PC-9 (cell line): ENCODE measurements at regions not wholly inside any gene's neighbourhood (a gene's known extent, or its start where the extent isn't known, plus 50 kb on each side); places are given as distances from the start of the nearest gene placed in this dataset.

ENCODE experiments used
- BruUV-seq: library from RNA; stranded (reverse); fragments of 400-500 nt; replicated peaks from 2 replicates; lab custom pipeline; 2021; lab: Mats Ljungman, UMichigan
- CTCF ChIA-PET: fragments of 300-600 bp; sonication (Branson Sonifier 250); formaldehyde crosslinking; loops from one replicate; lab custom pipeline; 2022; ENCODE audit warnings: antibody characterized with exemption; lab: Charles Lee
- POLR2A ChIA-PET: fragments of 300-600 bp; sonication (Branson Sonifier 250); formaldehyde crosslinking; loops from one replicate; lab custom pipeline; 2022; ENCODE audit warnings: antibody characterized with exemption; ENCODE audit not compliant: unreplicated experiment; lab: Charles Lee
- DNase-seq, 2 experiments: peaks; one replicate each; pipeline versions ENCODE4 v3.0.0 to v3.0.0-alpha.2; 2015 to 2022; ENCODE audit warnings: mixed read lengths in 1 of 2
- H2AFZ ChIP-seq: fragments of 200-600 bp; sonication (generic); 2 replicates; pipeline ENCODE4 v1.8.1; 2017; ENCODE audit warnings: antibody characterized with exemption
- H3F3A ChIP-seq: fragments of 200-600 bp; sonication (generic); 2 replicates; pipeline ENCODE4 v1.8.1; 2017; ENCODE audit warnings: antibody characterized with exemption, mild to moderate bottlenecking, low read depth; ENCODE audit not compliant: insufficient read depth
- H3K27ac ChIP-seq: fragments of 200-600 bp; sonication (generic); 2 replicates; pipeline ENCODE4 v1.6.1; 2016; ENCODE audit warnings: mixed run types
- H3K27me3 ChIP-seq: fragments of 200-600 bp; sonication (generic); 2 replicates; pipeline ENCODE4 v1.6.1; 2016; ENCODE audit warnings: low read depth, mixed run types; ENCODE audit not compliant: insufficient read depth
- H3K36me3 ChIP-seq: fragments of 200-600 bp; sonication (generic); 2 replicates; pipeline ENCODE4 v1.6.1; 2016; ENCODE audit warnings: low read depth, mixed run types
- H3K4me1 ChIP-seq: fragments of 200-600 bp; sonication (generic); replicated peaks from 2 replicates; pipeline ENCODE4 v1.6.1; 2016; ENCODE audit warnings: mixed run types; ENCODE audit not compliant: insufficient read depth
- H3K4me2 ChIP-seq: fragments of 200-600 bp; sonication (generic); 2 replicates; pipeline ENCODE4 v1.6.1; 2017; ENCODE audit warnings: mixed run types
- H3K4me3 ChIP-seq: fragments of 200-600 bp; sonication (generic); 2 replicates; pipeline ENCODE4 v1.6.1; 2016; ENCODE audit warnings: mixed run types
- H3K79me2 ChIP-seq: fragments of 200-600 bp; sonication (generic); 2 replicates; pipeline ENCODE4 v1.6.1; 2017; ENCODE audit warnings: low read depth, mixed run types
- H3K9me2 ChIP-seq: fragments of 200-600 bp; sonication (generic); 2 replicates; pipeline ENCODE4 v1.8.1; 2017; ENCODE audit warnings: mild to moderate bottlenecking; ENCODE audit not compliant: insufficient read depth
- H3K9me3 ChIP-seq: fragments of 200-600 bp; sonication (generic); 2 replicates; pipeline ENCODE4 v1.8.1; 2016; ENCODE audit warnings: low read depth; ENCODE audit not compliant: insufficient read depth
- H4K20me1 ChIP-seq: fragments of 200-600 bp; sonication (generic); 2 replicates; pipeline ENCODE4 v1.8.1; 2017; ENCODE audit not compliant: insufficient read depth
- CTCF ChIP-seq: fragments of 200-600 bp; sonication (generic); conservative IDR thresholded peaks from 2 replicates; pipeline ENCODE4 v1.6.1; 2017; ENCODE audit warnings: mixed run types, antibody characterized with exemption, mild to moderate bottlenecking, moderate library complexity
- EZH2 ChIP-seq: fragments of 200-600 bp; sonication (generic); IDR thresholded peaks from 2 replicates; pipeline ENCODE4 v1.8.0; 2017; ENCODE audit warnings: antibody characterized with exemption, low read depth
- intact Hi-C: fragments of 100-400 bp; cut with micrococcal nuclease; formaldehyde crosslinking; loops from one replicate; pipeline ENCODE4 v1.10.0; 2022; ENCODE audit not compliant: unreplicated experiment

- Histone ChIP-seq H3K27ac (no peak overlapping the region), H3K27me3 (no peaks in the 10 kb centered on the region), H3K36me3 (no peaks in the 10 kb centered on the region), H4K20me1 (no peaks in the 10 kb centered on the region), H3K4me2 (no peak overlapping the region), H3K4me1 (no peaks in the 10 kb centered on the region), H3K9me2 (no peaks in the 10 kb centered on the region), H3F3A (no peaks in the 10 kb centered on the region), H3K4me3 (no peak overlapping the region), H3K79me2 (no peaks in the 10 kb centered on the region), H2AFZ (no peak overlapping the region), H3K9me3 (no peaks in the 10 kb centered on the region)
- ChIA-PET CTCF (no interaction called here), POLR2A (no interaction called here)
- no peak for TF ChIP-seq CTCF
- no peak for TF ChIP-seq EZH2
- intact Hi-C loops: no loop called here
- no TSS peak for BruUV-seq
- DNase-seq: no peak
Measured at GRCh38 chr5:113900141-113900540, 386.6 kb downstream of the YTHDC2 start.

GRCh38 chr5:113900816-113901215 is 387.3 kb downstream of the YTHDC2 start:
- intact Hi-C loops: no loop called here
- Histone ChIP-seq H3K4me1 (no peaks in the 10 kb centered on the region), H3K4me3 (no peak overlapping the region), H3K9me2 (no peaks in the 10 kb centered on the region), H3K36me3 (no peaks in the 10 kb centered on the region), H3F3A (no peaks in the 10 kb centered on the region), H2AFZ (no peak overlapping the region), H3K27ac (no peak overlapping the region), H4K20me1 (no peaks in the 10 kb centered on the region), H3K4me2 (no peak overlapping the region), H3K79me2 (no peaks in the 10 kb centered on the region), H3K9me3 (no peaks in the 10 kb centered on the region), H3K27me3 (no peaks in the 10 kb centered on the region)
- ChIA-PET CTCF (no interaction called here), POLR2A (no interaction called here)
- BruUV-seq: no TSS peak
- no peak for DNase-seq
- TF ChIP-seq CTCF (no peak), EZH2 (no peak)

- Histone ChIP-seq H3K27me3 (no peaks in the 10 kb centered on the region), H3F3A (no peaks in the 10 kb centered on the region), H3K9me2 (no peaks in the 10 kb centered on the region), H3K36me3 (no peaks in the 10 kb centered on the region), H3K27ac (no peak overlapping the region), H3K4me1 (no peaks in the 10 kb centered on the region), H4K20me1 (no peaks in the 10 kb centered on the region), H3K79me2 (no peaks in the 10 kb centered on the region), H2AFZ (no peak overlapping the region), H3K4me3 (no peak overlapping the region), H3K9me3 (no peaks in the 10 kb centered on the region), H3K4me2 (no peak overlapping the region)
- CTCF ChIA-PET: no interaction called here
- no TSS peak for BruUV-seq
- intact Hi-C loops: no loop called here
- TF ChIP-seq EZH2 (no peak), CTCF (no peak)
- POLR2A ChIA-PET: no interaction called here
- no peak for DNase-seq
Measured at GRCh38 chr5:113901718-113902117, 388.2 kb downstream of the YTHDC2 start.
